HepG2 (cell line): ENCODE measurements at regions not wholly inside any gene's neighbourhood (a gene's known extent, or its start where the extent isn't known, plus 50 kb on each side); places are given as distances from the start of the nearest gene placed in this dataset.

Source experiments
- ATAC-seq: fragments of 200-7000 bp; cut with Tn5 transposase; 3 replicates; pipeline ENCODE4 v1.9.1; 2020; ENCODE audit warnings: mild to moderate bottlenecking, moderate library complexity
- BruUV-seq: library from RNA; stranded (reverse); fragments of 400-500 nt; replicated peaks from 2 replicates; lab custom pipeline; 2021; lab: Mats Ljungman, UMichigan
- CTCF ChIA-PET: fragments of 300-600 bp; formaldehyde crosslinking; extraction: SDS; loops from one replicate; lab custom pipeline; 2021; ENCODE audit warnings: low total read pairs, inconsistent platforms, low intra/inter-chr PET ratio; lab: Yijun Ruan, JAX
- POLR2A ChIA-PET: fragments of 350-600 bp; sonication (Branson Sonifier 250); formaldehyde crosslinking; loops from one replicate; lab custom pipeline; 2020; ENCODE audit warnings: antibody characterized with exemption, inconsistent platforms; lab: Yijun Ruan, JAX
- DNase-seq: peaks from one replicate; pipeline ENCODE4 v3.0.0-alpha.2; 2015; ENCODE audit warnings: low spot score
- FAIRE-seq: peaks from 3 replicates; lab custom pipeline; 2011; peaks lifted over from hg19 to GRCh38; lab: Jason Lieb, UNC
- H2AFZ ChIP-seq: one replicate; pipeline ENCODE4 v1.6.1; 2011; ENCODE audit warnings: low read length, inconsistent platforms
- H3K27ac ChIP-seq: fragments of 300-600 bp; 3 replicates; pipeline ENCODE4 v1.8.0; 2011; ENCODE audit warnings: mixed run types, mild to moderate bottlenecking, mixed read lengths, low read length, inconsistent platforms; ENCODE audit not compliant: insufficient read depth; ENCODE audit errors: extremely low read length
- H3K27me3 ChIP-seq, 2 experiments: fragments of 200-600 bp in 1 of 2; 2 replicates in 1 of 2; 3 replicates in 1 of 2; pipeline versions ENCODE4 v1.6.0 to v1.8.0; 2011; ENCODE audit warnings: low read length in 2 of 2, mild to moderate bottlenecking in 2 of 2, moderate library complexity in 2 of 2, inconsistent platforms in 1 of 2; ENCODE audit not compliant: insufficient read depth in 2 of 2, control insufficient read depth in 1 of 2
- H3K36me3 ChIP-seq, 2 experiments: fragments of 200-600 bp in 1 of 2; replicated peaks in 1 of 2; 2 replicates in 1 of 2; 3 replicates in 1 of 2; pipeline versions ENCODE4 v1.5.1 to v1.8.0; 2011; ENCODE audit warnings: low read length in 2 of 2, inconsistent platforms in 1 of 2; ENCODE audit not compliant: insufficient read depth in 2 of 2, control insufficient read depth in 1 of 2
- H3K4me1 ChIP-seq: 2 replicates; pipeline ENCODE4 v1.5.1; 2012; ENCODE audit warnings: low read length, inconsistent platforms; ENCODE audit not compliant: insufficient read depth
- H3K4me2 ChIP-seq: 2 replicates; pipeline ENCODE4 v1.6.0; 2011; ENCODE audit warnings: low read depth, low read length, inconsistent platforms
- H3K4me3 ChIP-seq, 3 experiments: fragments of 200-600 bp in 1 of 3; sonication (generic), shearing (Covaris generic) in 1 of 3; replicated peaks in 1 of 3; 2 replicates each; pipeline ENCODE4 v1.5.1; 2011 to 2016; ENCODE audit warnings: low read length in 3 of 3, inconsistent platforms in 2 of 3, low read depth in 2 of 3, mild to moderate bottlenecking in 2 of 3, control low read depth in 1 of 3, mixed read lengths in 1 of 3; ENCODE audit not compliant: insufficient read depth in 1 of 3
- H3K79me2 ChIP-seq: one replicate; pipeline ENCODE4 v1.6.1; 2011; ENCODE audit warnings: low read length, inconsistent platforms; ENCODE audit not compliant: insufficient read depth
- H3K9ac ChIP-seq: 2 replicates; pipeline ENCODE4 v1.6.0; 2011; ENCODE audit warnings: mild to moderate bottlenecking, low read depth, low read length, inconsistent platforms; ENCODE audit not compliant: insufficient read depth
- H3K9me3 ChIP-seq: 2 replicates; pipeline ENCODE4 v1.5.1; 2012; ENCODE audit warnings: mild to moderate bottlenecking, low read length
- H4K20me1 ChIP-seq: 2 replicates; pipeline ENCODE4 v1.6.0; 2011; ENCODE audit warnings: inconsistent platforms, mild to moderate bottlenecking, low read length, moderate library complexity; ENCODE audit not compliant: insufficient read depth
- ERF ChIP-seq: IDR thresholded peaks from 2 replicates; pipeline ENCODE4 v1.6.1; 2018; ENCODE audit warnings: missing biosample characterization, missing genetic modification reagents
- FOXP4 ChIP-seq: sonication (generic); formaldehyde crosslinking; IDR thresholded peaks from 2 replicates; pipeline ENCODE4 v1.4.0; 2020; ENCODE audit warnings: missing genetic modification reagents
- MED13 ChIP-seq: sonication (generic); formaldehyde crosslinking; IDR thresholded peaks from 2 replicates; pipeline ENCODE4 v1.5.0; 2020; ENCODE audit warnings: missing genetic modification reagents
- NFYC ChIP-seq: IDR thresholded peaks from 2 replicates; pipeline ENCODE4 v1.6.1; 2016; ENCODE audit warnings: missing genetic modification reagents, missing compliant biosample characterization
- STAG1 ChIP-seq: sonication (generic); formaldehyde crosslinking; IDR thresholded peaks from 2 replicates; pipeline ENCODE4 v1.4.0; 2020; ENCODE audit warnings: missing genetic modification reagents
- USF2 ChIP-seq, 2 experiments: sonication (generic) in 1 of 2; formaldehyde crosslinking in 1 of 2; IDR thresholded peaks; 2 replicates each; pipeline versions ENCODE4 v1.5.1 to v1.6.1; 2011 to 2020; ENCODE audit warnings: borderline replicate concordance in 1 of 2, low read depth in 1 of 2, low read length in 1 of 2, mild to moderate bottlenecking in 1 of 2, missing genetic modification reagents in 1 of 2, moderate library complexity in 1 of 2
- ZBTB21 ChIP-seq: sonication (generic); formaldehyde crosslinking; IDR thresholded peaks from 2 replicates; pipeline ENCODE4 v1.4.0; 2020; ENCODE audit warnings: missing genetic modification reagents
- ZNF609 ChIP-seq: sonication (generic); formaldehyde crosslinking; IDR thresholded peaks from 2 replicates; pipeline ENCODE4 v1.4.0; 2020; ENCODE audit warnings: mild to moderate bottlenecking, missing genetic modification reagents, borderline replicate concordance
- ZNF776 ChIP-seq: sonication (generic); formaldehyde crosslinking; IDR thresholded peaks from 2 replicates; pipeline ENCODE4 v1.4.0; 2020; ENCODE audit warnings: mild to moderate bottlenecking, missing genetic modification reagents
- WGBS: methylation state at CpG from one replicate; pipeline ENCODE4 v1.1.6; 2017; ENCODE audit warnings: low lambda C conversion rate; 5-methylcytosine and 5-hydroxymethylcytosine counted together
- in situ Hi-C: cut with HindIII; loops from 2 replicates; pipeline ENCODE4 v1.10.0; 2017; ENCODE audit warnings: low pct_unique_long_range_greater_than_20kb; ENCODE audit not compliant: extremely low pct_ligation_motif_present
- intact Hi-C: fragments of 100-400 bp; cut with micrococcal nuclease; formaldehyde crosslinking; loops from one replicate; pipeline ENCODE4 v1.10.0; 2022; ENCODE audit not compliant: unreplicated experiment

DNA sequence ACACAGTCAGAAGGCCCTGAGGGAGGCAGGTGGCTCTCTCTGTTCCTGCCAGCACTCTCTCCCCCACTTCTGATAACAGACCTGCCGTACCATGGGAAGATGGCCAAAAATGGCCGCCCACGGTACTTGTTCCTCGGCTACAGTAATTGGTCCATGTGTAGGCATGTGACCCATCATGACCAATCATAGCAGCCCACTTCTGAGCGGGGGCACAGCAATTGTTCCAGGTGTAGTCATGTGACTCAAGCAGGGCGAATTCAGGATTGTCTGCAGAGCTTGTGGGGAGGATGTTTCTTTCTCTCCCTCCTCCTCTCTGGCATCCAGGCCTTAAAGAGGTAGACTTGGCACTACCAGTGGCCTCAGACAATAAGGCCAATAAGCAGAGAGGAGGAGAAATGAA, 250.4 kb downstream of the MRTFB start:
- Histone ChIP-seq H3K79me2 (peaks cover 59% of the 10 kb centered on the region), H3K9me3 (no peaks in the 10 kb centered on the region), H3K4me1 (peaks cover 33% of the 10 kb centered on the region), H2AFZ (no peak overlapping the region), H3K27me3 (no peaks in the 10 kb centered on the region), H3K36me3 (peaks cover 11 to 27% of the 10 kb centered on the region in 2 experiments; a peak in 4 of 5 replicates), H3K9ac (no peak overlapping the region), H3K4me3 (no peak overlapping the region), H4K20me1 (peaks cover 24% of the 10 kb centered on the region; the same call in 1 of the 2 replicates), H3K4me2 (no peak overlapping the region), H3K27ac (no peak overlapping the region)
- POLR2A ChIA-PET, result no interaction called here
- CTCF ChIA-PET, result no interaction called here
- no TSS peak for BruUV-seq
- in situ Hi-C loops (no loop called here), intact Hi-C loops (no loop called here)
- FAIRE-seq, result no peak
- WGBS, result 98% methylated on average over 6 of the region's 6 CpGs
- no peak for ATAC-seq
- no peak for DNase-seq
- no peak for TF ChIP-seq ZBTB21
- no peak for TF ChIP-seq ZNF609 (CRISPR knock-in tag)
- peak; percentile 39 for TF ChIP-seq USF2 (IDR thresholded peaks at IDR 0.05; ENCODE audit: low read depth, low read length)
- TF ChIP-seq USF2 (CRISPR knock-in tag; IDR thresholded peaks at IDR 0.05; ENCODE audit: borderline replicate concordance), result no peak; the same call in 1 of the 2 replicates
- TF ChIP-seq MED13, result no peak
- no peak for TF ChIP-seq STAG1
- TF ChIP-seq NFYC, result 0 out of 2 replicates have a peak, but pooled peaks have one; percentile 49
- TF ChIP-seq ZNF776 (CRISPR knock-in tag), result no peak
- TF ChIP-seq FOXP4 (CRISPR knock-in tag), result no peak
- no peak for TF ChIP-seq ERF (CRISPR knock-in tag)
